HL-60 (cell line): ENCODE measurements at regions not wholly inside any gene's neighbourhood (a gene's known extent, or its start where the extent isn't known, plus 50 kb on each side); places are given as distances from the start of the nearest gene placed in this dataset.

Source experiments
- GABPA ChIP-seq: IDR thresholded peaks from 2 replicates; pipeline ENCODE4 v1.6.1; 2012; ENCODE audit warnings: low read depth
- POLR2AphosphoS5 ChIP-seq: IDR thresholded peaks from 2 replicates; pipeline ENCODE4 v1.6.1; 2012; ENCODE audit warnings: low read depth
- SPI1 ChIP-seq: IDR thresholded peaks from 2 replicates; pipeline ENCODE4 v1.6.1; 2012; ENCODE audit warnings: low read depth, mild to moderate bottlenecking, borderline replicate concordance
- TF ChIP-seq, protein P1 (sequence below): IDR thresholded peaks from 2 replicates; pipeline ENCODE4 v1.6.1; 2012; ENCODE audit warnings: low read depth; ENCODE audit not compliant: insufficient replicate concordance
- TF ChIP-seq, protein P2 (sequence below): IDR thresholded peaks from one replicate; pipeline ENCODE4 v1.5.1; 2011; ENCODE audit warnings: low read length, control low read depth, inconsistent platforms; ENCODE audit not compliant: insufficient read depth

DNA sequence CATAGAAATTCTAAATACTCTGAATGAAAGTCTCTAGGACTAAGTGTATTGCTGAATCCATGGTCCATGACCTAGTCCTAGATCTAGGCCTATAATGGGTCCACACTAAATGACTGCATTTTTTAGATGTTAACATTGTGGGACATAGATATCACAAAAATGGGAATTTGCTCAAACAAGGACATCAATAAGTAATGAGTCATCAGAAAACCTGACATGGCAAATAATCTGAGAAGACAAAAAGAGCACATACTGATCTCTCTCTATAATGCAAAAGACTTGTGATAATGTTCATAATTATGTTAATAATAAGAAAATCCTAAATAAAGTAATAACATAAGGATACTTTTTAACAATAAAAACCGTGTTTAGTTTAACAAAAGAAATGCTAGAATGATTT lies 1168.4 kb downstream of the FSCB start:
- TF ChIP-seq, protein P1, sequence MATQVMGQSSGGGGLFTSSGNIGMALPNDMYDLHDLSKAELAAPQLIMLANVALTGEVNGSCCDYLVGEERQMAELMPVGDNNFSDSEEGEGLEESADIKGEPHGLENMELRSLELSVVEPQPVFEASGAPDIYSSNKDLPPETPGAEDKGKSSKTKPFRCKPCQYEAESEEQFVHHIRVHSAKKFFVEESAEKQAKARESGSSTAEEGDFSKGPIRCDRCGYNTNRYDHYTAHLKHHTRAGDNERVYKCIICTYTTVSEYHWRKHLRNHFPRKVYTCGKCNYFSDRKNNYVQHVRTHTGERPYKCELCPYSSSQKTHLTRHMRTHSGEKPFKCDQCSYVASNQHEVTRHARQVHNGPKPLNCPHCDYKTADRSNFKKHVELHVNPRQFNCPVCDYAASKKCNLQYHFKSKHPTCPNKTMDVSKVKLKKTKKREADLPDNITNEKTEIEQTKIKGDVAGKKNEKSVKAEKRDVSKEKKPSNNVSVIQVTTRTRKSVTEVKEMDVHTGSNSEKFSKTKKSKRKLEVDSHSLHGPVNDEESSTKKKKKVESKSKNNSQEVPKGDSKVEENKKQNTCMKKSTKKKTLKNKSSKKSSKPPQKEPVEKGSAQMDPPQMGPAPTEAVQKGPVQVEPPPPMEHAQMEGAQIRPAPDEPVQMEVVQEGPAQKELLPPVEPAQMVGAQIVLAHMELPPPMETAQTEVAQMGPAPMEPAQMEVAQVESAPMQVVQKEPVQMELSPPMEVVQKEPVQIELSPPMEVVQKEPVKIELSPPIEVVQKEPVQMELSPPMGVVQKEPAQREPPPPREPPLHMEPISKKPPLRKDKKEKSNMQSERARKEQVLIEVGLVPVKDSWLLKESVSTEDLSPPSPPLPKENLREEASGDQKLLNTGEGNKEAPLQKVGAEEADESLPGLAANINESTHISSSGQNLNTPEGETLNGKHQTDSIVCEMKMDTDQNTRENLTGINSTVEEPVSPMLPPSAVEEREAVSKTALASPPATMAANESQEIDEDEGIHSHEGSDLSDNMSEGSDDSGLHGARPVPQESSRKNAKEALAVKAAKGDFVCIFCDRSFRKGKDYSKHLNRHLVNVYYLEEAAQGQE, result no peak
- TF ChIP-seq POLR2AphosphoS5 (no peak), GABPA (no peak), SPI1 (no peak)
- TF ChIP-seq, protein P2, sequence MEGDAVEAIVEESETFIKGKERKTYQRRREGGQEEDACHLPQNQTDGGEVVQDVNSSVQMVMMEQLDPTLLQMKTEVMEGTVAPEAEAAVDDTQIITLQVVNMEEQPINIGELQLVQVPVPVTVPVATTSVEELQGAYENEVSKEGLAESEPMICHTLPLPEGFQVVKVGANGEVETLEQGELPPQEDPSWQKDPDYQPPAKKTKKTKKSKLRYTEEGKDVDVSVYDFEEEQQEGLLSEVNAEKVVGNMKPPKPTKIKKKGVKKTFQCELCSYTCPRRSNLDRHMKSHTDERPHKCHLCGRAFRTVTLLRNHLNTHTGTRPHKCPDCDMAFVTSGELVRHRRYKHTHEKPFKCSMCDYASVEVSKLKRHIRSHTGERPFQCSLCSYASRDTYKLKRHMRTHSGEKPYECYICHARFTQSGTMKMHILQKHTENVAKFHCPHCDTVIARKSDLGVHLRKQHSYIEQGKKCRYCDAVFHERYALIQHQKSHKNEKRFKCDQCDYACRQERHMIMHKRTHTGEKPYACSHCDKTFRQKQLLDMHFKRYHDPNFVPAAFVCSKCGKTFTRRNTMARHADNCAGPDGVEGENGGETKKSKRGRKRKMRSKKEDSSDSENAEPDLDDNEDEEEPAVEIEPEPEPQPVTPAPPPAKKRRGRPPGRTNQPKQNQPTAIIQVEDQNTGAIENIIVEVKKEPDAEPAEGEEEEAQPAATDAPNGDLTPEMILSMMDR, result no peak
